ENCODE measurements at regions not wholly inside any gene's neighbourhood (a gene's known extent, or its start where the extent isn't known, plus 50 kb on each side); places are given as distances from the start of the nearest gene placed in this dataset.

- TF ChIP-seq CTCF (IDR thresholded peaks at IDR 0.05; ENCODE audit: poor library complexity): no peak
- no peak for TF ChIP-seq EZH2 (IDR thresholded peaks at IDR 0.05; ENCODE audit: borderline replicate concordance)
These were observed 107.7 kb upstream of the ADRA2C start for GRCh38 chr4:3658530-3658913.

All from hepatocyte (in vitro differentiated cells).